WI38 (cell line): ENCODE measurements at regions not wholly inside any gene's neighbourhood (a gene's known extent, or its start where the extent isn't known, plus 50 kb on each side); places are given as distances from the start of the nearest gene placed in this dataset.

Source experiments
- H3K4me3 ChIP-seq: 2 replicates; pipeline ENCODE4 v1.5.1; 2011; ENCODE audit warnings: low read depth, mild to moderate bottlenecking, control low read depth, low read length
- CTCF ChIP-seq: IDR thresholded peaks from 2 replicates; pipeline ENCODE4 v1.5.1; 2012; ENCODE audit warnings: low read depth, mild to moderate bottlenecking, control low read depth, low read length

GRCh38 chr12:91401190-91401589 lies 218.6 kb upstream of the DCN start:
- no peak overlapping the region for H3K4me3 ChIP-seq
- no peak for TF ChIP-seq CTCF

GRCh38 chr12:91400271-91400670 lies 217.7 kb upstream of the DCN start:
- no peak for TF ChIP-seq CTCF
- H3K4me3 ChIP-seq: no peak overlapping the region

GRCh38 chr12:91397866-91398532 lies 215.4 kb upstream of the DCN start:
- TF ChIP-seq CTCF: no peak
- no peak overlapping the region for H3K4me3 ChIP-seq

GRCh38 chr12:91396293-91396692 lies 213.7 kb upstream of the DCN start:
- H3K4me3 ChIP-seq: no peak overlapping the region
- no peak for TF ChIP-seq CTCF

GRCh38 chr12:91395628-91396135 lies 213.1 kb upstream of the DCN start:
- no peak for TF ChIP-seq CTCF
- H3K4me3 ChIP-seq: no peak overlapping the region

GRCh38 chr12:91394903-91395302 lies 212.3 kb upstream of the DCN start:
- no peak for TF ChIP-seq CTCF
- no peak overlapping the region for H3K4me3 ChIP-seq

GRCh38 chr12:91388573-91388972 lies 206.0 kb upstream of the DCN start:
- H3K4me3 ChIP-seq: no peak overlapping the region
- TF ChIP-seq CTCF: no peak
